WTC11 (cell line): ENCODE measurements at regions not wholly inside any gene's neighbourhood (a gene's known extent, or its start where the extent isn't known, plus 50 kb on each side); places are given as distances from the start of the nearest gene placed in this dataset.
A peak's percentile ranks its signal among the peaks of the same experiment; 100 is the strongest.

Experiments used
- ATAC-seq: fragments of 200-7000 bp; cut with Tn5 transposase; 2 replicates; pipeline ENCODE4 v1.10.0; 2021; ENCODE audit warnings: mild to moderate bottlenecking, moderate library complexity
- CTCF ChIA-PET: fragments of 300-600 bp; sonication (Branson Sonifier 250); formaldehyde crosslinking; loops from one replicate; lab custom pipeline; 2021; ENCODE audit warnings: antibody characterized with exemption; lab: Charles Lee
- POLR2A ChIA-PET: fragments of 350-600 bp; sonication (Branson Sonifier 250); formaldehyde crosslinking; loops from one replicate; lab custom pipeline; 2021; ENCODE audit warnings: antibody characterized with exemption; lab: Charles Lee
- DNase-seq: peaks from one replicate; pipeline ENCODE4 v3.0.0; 2021; ENCODE audit warnings: low spot score
- H3K27ac Mint-ChIP-seq: 2 replicates; pipeline ENCODE4 v1.8.0; 2021; ENCODE audit warnings: mixed read lengths
- H3K27me3 Mint-ChIP-seq: 2 replicates; pipeline ENCODE4 v1.8.0; 2021; ENCODE audit warnings: low read depth, mild to moderate bottlenecking, moderate library complexity, mixed read lengths
- H3K36me3 Mint-ChIP-seq: 2 replicates; pipeline ENCODE4 v1.8.0; 2021; ENCODE audit warnings: mixed read lengths
- H3K4me1 Mint-ChIP-seq: 2 replicates; pipeline ENCODE4 v1.8.0; 2022; ENCODE audit warnings: mixed read lengths
- H3K4me3 Mint-ChIP-seq: 2 replicates; pipeline ENCODE4 v1.8.0; 2021; ENCODE audit warnings: mild to moderate bottlenecking, moderate library complexity, mixed read lengths
- H3K9me3 Mint-ChIP-seq: 2 replicates; pipeline ENCODE4 v1.8.0; 2021; ENCODE audit warnings: mixed read lengths
- ARID4B ChIP-seq: sonication (generic); formaldehyde crosslinking; IDR thresholded peaks from 2 replicates; pipeline ENCODE4 v1.8.0; 2023; ENCODE audit warnings: missing genetic modification reagents, mild to moderate bottlenecking, borderline replicate concordance
- CBFB ChIP-seq: sonication (generic); formaldehyde crosslinking; IDR thresholded peaks from 2 replicates; pipeline ENCODE4 v1.8.1; 2022; ENCODE audit warnings: mild to moderate bottlenecking, low read depth, missing genetic modification reagents
- ETV6 ChIP-seq: sonication (generic); formaldehyde crosslinking; IDR thresholded peaks from 2 replicates; pipeline ENCODE4 v1.8.1; 2022; ENCODE audit warnings: mild to moderate bottlenecking, missing genetic modification reagents
- FOXP1 ChIP-seq: sonication (generic); formaldehyde crosslinking; IDR thresholded peaks from 2 replicates; pipeline ENCODE4 v1.8.0; 2022; ENCODE audit warnings: missing genetic modification reagents, mild to moderate bottlenecking, moderate library complexity, borderline replicate concordance
- GRHL2 ChIP-seq: fragments of 250-450 bp; sonication (Bioruptor Pico); IDR thresholded peaks from 2 replicates; pipeline ENCODE4 v1.8.0; 2022; ENCODE audit warnings: mild to moderate bottlenecking, moderate library complexity; ENCODE audit not compliant: insufficient replicate concordance, severe bottlenecking
- JUN ChIP-seq: sonication (generic); formaldehyde crosslinking; IDR thresholded peaks from 2 replicates; pipeline ENCODE4 v1.8.0; 2023; ENCODE audit warnings: mild to moderate bottlenecking, missing genetic modification reagents
- PRRX2 ChIP-seq: fragments of 250-450 bp; sonication (Bioruptor Pico); IDR thresholded peaks from 2 replicates; pipeline ENCODE4 v1.8.0; 2021; ENCODE audit warnings: mild to moderate bottlenecking
- RORB ChIP-seq: fragments of 250-450 bp; sonication (Bioruptor Pico); IDR thresholded peaks from 2 replicates; pipeline ENCODE4 v1.9.0; 2021; ENCODE audit warnings: mild to moderate bottlenecking
- TEAD1 ChIP-seq: sonication (generic); formaldehyde crosslinking; IDR thresholded peaks from 2 replicates; pipeline ENCODE4 v1.8.0; 2022; ENCODE audit warnings: mild to moderate bottlenecking, missing genetic modification reagents
- ZBTB43 ChIP-seq: sonication (generic); formaldehyde crosslinking; IDR thresholded peaks from 2 replicates; pipeline ENCODE4 v1.8.1; 2023; ENCODE audit warnings: mild to moderate bottlenecking, missing genetic modification reagents
- ZNF138 ChIP-seq: sonication (generic); formaldehyde crosslinking; conservative IDR thresholded peaks from 2 replicates; pipeline ENCODE4 v1.8.1; 2022; ENCODE audit warnings: mild to moderate bottlenecking, moderate library complexity, missing genetic modification reagents
- ZNF281 ChIP-seq: sonication (generic); formaldehyde crosslinking; IDR thresholded peaks from 2 replicates; pipeline ENCODE4 v1.8.0; 2023; ENCODE audit warnings: mild to moderate bottlenecking, missing genetic modification reagents
- ZNF512 ChIP-seq: sonication (generic); formaldehyde crosslinking; IDR thresholded peaks from 2 replicates; pipeline ENCODE4 v1.8.1; 2022; ENCODE audit warnings: missing genetic modification reagents, borderline replicate concordance
- ZNF532 ChIP-seq: fragments of 250-450 bp; sonication (Bioruptor Pico); IDR thresholded peaks from 2 replicates; pipeline ENCODE4 v1.9.0; 2021; ENCODE audit warnings: mild to moderate bottlenecking, borderline replicate concordance
- ZNF671 ChIP-seq: fragments of 250-450 bp; sonication (Bioruptor Pico); IDR thresholded peaks from 2 replicates; pipeline ENCODE4 v1.8.0; 2021; ENCODE audit warnings: mild to moderate bottlenecking
- TF ChIP-seq, protein P1 (sequence below): fragments of 250-450 bp; sonication (Bioruptor Pico); IDR thresholded peaks from 2 replicates; pipeline ENCODE4 v1.9.0; 2021; ENCODE audit warnings: mild to moderate bottlenecking
- TF ChIP-seq, protein P2 (sequence below): fragments of 250-450 bp; sonication (Bioruptor Pico); IDR thresholded peaks from 2 replicates; pipeline ENCODE4 v1.9.0; 2021; ENCODE audit warnings: moderate library complexity, mild to moderate bottlenecking, inconsistent platforms, borderline replicate concordance

DNA sequence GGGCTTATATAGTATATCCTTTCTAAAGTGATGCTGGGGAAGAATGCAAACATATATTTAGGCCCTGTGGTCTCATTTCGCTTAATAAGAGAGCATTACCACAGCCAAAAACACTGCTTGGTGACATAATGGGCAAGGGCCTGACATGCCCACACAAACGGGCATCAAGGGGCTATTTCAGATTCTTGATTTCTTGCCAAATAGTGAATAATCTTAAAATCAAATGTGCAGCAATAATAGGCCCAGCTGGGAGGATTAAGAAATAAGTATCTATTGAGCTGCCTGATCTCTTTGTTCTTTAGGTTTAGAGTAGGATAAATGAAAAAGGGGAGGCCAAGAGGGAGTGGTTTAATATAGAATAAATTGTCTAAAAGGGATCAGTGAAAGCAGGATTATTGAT, 241.0 kb upstream of the GBE1 start (continued):
- TF ChIP-seq, protein P1, sequence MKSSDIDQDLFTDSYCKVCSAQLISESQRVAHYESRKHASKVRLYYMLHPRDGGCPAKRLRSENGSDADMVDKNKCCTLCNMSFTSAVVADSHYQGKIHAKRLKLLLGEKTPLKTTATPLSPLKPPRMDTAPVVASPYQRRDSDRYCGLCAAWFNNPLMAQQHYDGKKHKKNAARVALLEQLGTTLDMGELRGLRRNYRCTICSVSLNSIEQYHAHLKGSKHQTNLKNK (CRISPR knock-in tag), result no peak
- TF ChIP-seq, protein P2, sequence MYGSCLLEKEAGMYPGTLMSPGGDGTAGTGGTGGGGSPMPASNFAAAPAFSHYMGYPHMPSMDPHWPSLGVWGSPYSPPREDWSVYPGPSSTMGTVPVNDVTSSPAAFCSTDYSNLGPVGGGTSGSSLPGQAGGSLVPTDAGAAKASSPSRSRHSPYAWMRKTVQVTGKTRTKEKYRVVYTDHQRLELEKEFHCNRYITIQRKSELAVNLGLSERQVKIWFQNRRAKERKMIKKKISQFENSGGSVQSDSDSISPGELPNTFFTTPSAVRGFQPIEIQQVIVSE (CRISPR knock-in tag), result no peak
- TF ChIP-seq FOXP1 (no peak), GRHL2 (CRISPR knock-in tag) (no peak)

DNA sequence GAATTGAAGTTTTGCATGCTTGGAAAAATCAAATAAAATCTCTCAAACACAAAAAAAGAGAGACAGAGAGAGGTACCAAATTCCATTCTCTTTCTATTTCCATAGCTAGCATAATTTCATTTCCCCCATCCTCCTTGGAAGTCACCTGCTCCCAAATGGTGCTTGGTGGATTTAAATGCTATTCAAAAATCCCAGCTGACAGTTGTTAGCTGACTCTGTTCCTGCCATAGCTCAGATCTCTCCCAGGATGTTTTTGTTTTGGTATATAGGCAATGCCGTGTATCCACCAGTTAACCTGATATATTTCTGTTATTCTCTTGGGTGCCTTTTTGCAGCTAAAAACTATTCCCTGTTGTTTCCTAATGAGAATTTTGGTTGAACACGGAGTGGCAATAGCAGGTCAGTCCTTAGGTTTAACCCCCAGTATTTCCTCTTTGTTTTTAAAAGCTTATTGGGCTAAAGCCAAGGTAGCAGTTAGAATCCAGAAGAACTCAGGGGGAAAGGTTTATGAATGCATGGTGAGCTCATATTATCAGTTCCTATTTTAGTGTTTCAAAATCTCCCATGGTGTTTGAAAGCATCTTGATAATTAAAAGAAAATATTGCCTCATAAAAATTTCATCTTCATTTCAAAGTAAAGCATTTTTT, 240.0 kb upstream of the GBE1 start:
- ChIA-PET POLR2A (no interaction called here), CTCF (no interaction called here)
- H3K9me3 Mint-ChIP-seq, result peaks cover 5% of the 10 kb centered on the region
- no peak overlapping the region for H3K27ac Mint-ChIP-seq
- no peak overlapping the region for H3K4me3 Mint-ChIP-seq
- H3K36me3 Mint-ChIP-seq, result 0 out of 2 replicates have a peak, but pooled peaks cover under 1% of the 10 kb centered on the region
- ATAC-seq (no peak), DNase-seq (no peak)
- peaks cover 41% of the 10 kb centered on the region for H3K4me1 Mint-ChIP-seq
- no peaks in the 10 kb centered on the region for H3K27me3 Mint-ChIP-seq
- TF ChIP-seq PRRX2 (CRISPR knock-in tag) (no peak), ETV6 (no peak), ZBTB43 (CRISPR knock-in tag) (no peak)

DNA sequence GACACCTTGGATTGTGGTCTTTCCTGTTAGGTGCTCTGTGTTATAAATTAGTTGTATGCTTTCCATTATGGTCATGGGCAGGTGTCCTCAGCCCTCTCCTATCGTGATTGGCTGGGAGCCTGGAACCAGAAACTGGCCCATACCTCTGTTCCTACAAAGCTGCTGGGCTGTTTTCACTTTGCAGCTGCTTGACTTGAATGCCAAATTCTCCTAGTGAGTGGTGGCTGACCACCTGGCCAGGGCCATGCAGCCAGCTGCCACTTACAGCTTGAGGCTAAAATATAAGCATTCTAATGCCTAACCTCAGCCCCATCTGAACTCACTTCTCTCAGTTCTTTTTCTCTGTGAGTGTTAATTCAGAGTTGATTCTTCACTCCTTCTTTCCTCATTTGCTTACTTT, 239.3 kb upstream of the GBE1 start:
- ATAC-seq, result peak; percentile 56; the same call in 1 of the 2 replicates
- Mint-ChIP-seq H3K4me1 (peaks cover 38% of the 10 kb centered on the region), H3K36me3 (no peaks in the 10 kb centered on the region), H3K27me3 (no peaks in the 10 kb centered on the region), H3K27ac (peak overlapping the region; percentile 84), H3K9me3 (peaks cover 9% of the 10 kb centered on the region), H3K4me3 (no peak overlapping the region)
- CTCF ChIA-PET, result no interaction called here
- peak; percentile 24 for DNase-seq
- POLR2A ChIA-PET, result no interaction called here
- TF ChIP-seq ZNF532, result no peak
- no peak for TF ChIP-seq ZNF512 (CRISPR knock-in tag)
- TF ChIP-seq ZNF671 (CRISPR knock-in tag), result no peak
- no peak for TF ChIP-seq ZNF138
- no peak for TF ChIP-seq JUN (CRISPR knock-in tag)
- no peak for TF ChIP-seq ZNF281 (CRISPR knock-in tag)
- TF ChIP-seq CBFB (CRISPR knock-in tag), result no peak
- no peak for TF ChIP-seq TEAD1 (CRISPR knock-in tag)
- TF ChIP-seq GRHL2 (CRISPR knock-in tag), result no peak
- no peak for TF ChIP-seq RORB (CRISPR knock-in tag)
- TF ChIP-seq ARID4B (CRISPR knock-in tag), result no peak
